ENCODE measurements at regions not wholly inside any gene's neighbourhood (a gene's known extent, or its start where the extent isn't known, plus 50 kb on each side); places are given as distances from the start of the nearest gene placed in this dataset.
"Not testable (repeated sequence)": the region's sequence is repeated elsewhere in the genome, so short reads cannot be mapped to it uniquely, and the experiment has no call there.

- no peak for DNase-seq (ENCODE audit: low spot score)
- no peak for TF ChIP-seq CTCF (IDR thresholded peaks at IDR 0.05; ENCODE audit: extremely low read depth, missing control alignments)
Observed at GRCh38 chr12:38201461-38202276, 114.9 kb upstream of the ALG10B start.

GRCh38 chr12:38204831-38205230, 111.7 kb upstream of the ALG10B start:
- no peak for TF ChIP-seq CTCF (IDR thresholded peaks at IDR 0.05; ENCODE audit: extremely low read depth, missing control alignments)
- DNase-seq (ENCODE audit: low spot score): no peak

GRCh38 chr12:38222011-38222410, 94.6 kb upstream of the ALG10B start:
- no peak for TF ChIP-seq CTCF (IDR thresholded peaks at IDR 0.05; ENCODE audit: extremely low read depth, missing control alignments)
- no peak for DNase-seq (ENCODE audit: low spot score)

- not testable (repeated sequence) for DNase-seq (ENCODE audit: low spot score)
Observed at GRCh38 chr12:38238328-38238727, 78.2 kb upstream of the ALG10B start.

- no peak for DNase-seq (ENCODE audit: low spot score)
- no peak for TF ChIP-seq CTCF (IDR thresholded peaks at IDR 0.05; ENCODE audit: extremely low read depth, missing control alignments)
Observed at GRCh38 chr12:38253778-38254177, 62.8 kb upstream of the ALG10B start.

- no peak for DNase-seq (ENCODE audit: low spot score)
- TF ChIP-seq CTCF (IDR thresholded peaks at IDR 0.05; ENCODE audit: extremely low read depth, missing control alignments): no peak
Observed at GRCh38 chr12:38258411-38258810, 58.2 kb upstream of the ALG10B start.
